Right lobe of liver (tissue), 4 donors: ENCODE measurements at regions not wholly inside any gene's neighbourhood (a gene's known extent, or its start where the extent isn't known, plus 50 kb on each side); places are given as distances from the start of the nearest gene placed in this dataset.

Source experiments
- CTCF ChIP-seq, 4 donors: fragments of 200-600 bp in 3 of 4; fragments of 450-650 bp in 1 of 4; IDR thresholded peaks; one replicate each; pipeline versions ENCODE4 v1.5.1 to v1.8.0; 2016 to 2022; ENCODE audit warnings: antibody characterized with exemption in 4 of 4, mild to moderate bottlenecking in 2 of 4
- POLR2A ChIP-seq: fragments of 450-650 bp; IDR thresholded peaks from one replicate; pipeline ENCODE4 v1.6.1; 2017; ENCODE audit warnings: antibody characterized with exemption, mild to moderate bottlenecking
- donor health status: DM: no; HTN: no; CAD: no.
- donor health status: DM: no; HTN: no; CAD: no.
- donor health status: DM: no; HTN: yes; CAD: no.

DNA sequence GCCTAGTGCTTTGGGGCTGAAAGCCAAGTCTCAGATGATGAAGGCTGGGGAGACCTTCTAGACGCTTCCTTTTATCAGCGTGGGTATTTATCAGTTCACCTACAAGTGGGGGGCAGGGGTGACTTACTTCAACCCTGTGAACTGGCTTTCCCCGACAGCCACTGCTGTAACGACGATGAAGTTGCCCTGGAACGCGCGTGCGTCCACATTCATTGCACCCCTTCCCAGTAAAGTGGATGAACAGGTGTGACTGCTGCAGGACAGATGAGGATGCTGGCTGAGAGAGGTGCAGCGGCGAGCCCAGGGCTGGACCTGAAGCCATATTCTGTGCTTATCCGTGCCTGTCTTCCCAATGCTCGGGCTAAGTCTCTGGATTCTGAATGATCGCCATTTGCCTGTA lies 1122.3 kb downstream of the TBC1D22A start:
- TF ChIP-seq CTCF (IDR thresholded peaks at IDR 0.05) (no peak), POLR2A (no peak)
